IMR-90 (cell line): ENCODE measurements at regions not wholly inside any gene's neighbourhood (a gene's known extent, or its start where the extent isn't known, plus 50 kb on each side); places are given as distances from the start of the nearest gene placed in this dataset.
"Not testable (repeated sequence)": the region's sequence is repeated elsewhere in the genome, so short reads cannot be mapped to it uniquely, and the experiment has no call there.

ENCODE experiments used
- ATAC-seq: fragments of 200-7000 bp; cut with Tn5 transposase; 2 replicates; pipeline ENCODE4 v1.9.1; 2020; ENCODE audit warnings: low read depth, mild to moderate bottlenecking, moderate library complexity
- BruUV-seq: library from RNA; stranded (reverse); fragments of 400-500 nt; replicated peaks from 2 replicates; lab custom pipeline; 2021; lab: Mats Ljungman, UMichigan
- CTCF ChIA-PET: fragments of 300-600 bp; formaldehyde crosslinking; extraction: SDS; loops from one replicate; lab custom pipeline; 2021; ENCODE audit warnings: antibody characterized with exemption; lab: Yijun Ruan, JAX
- POLR2A ChIA-PET: fragments of 300-600 bp; sonication (Branson Sonifier 250); formaldehyde crosslinking; loops from one replicate; lab custom pipeline; 2022; ENCODE audit warnings: antibody characterized with exemption; ENCODE audit not compliant: unreplicated experiment; lab: Charles Lee
- DNase-seq: peaks from one replicate; pipeline ENCODE4 v3.0.0; 2013
- H2AFZ ChIP-seq: replicated peaks from 2 replicates; pipeline ENCODE3; 2013; ENCODE audit warnings: low read length, mild to moderate bottlenecking; ENCODE audit not compliant: poor library complexity
- H2AK5ac ChIP-seq: 2 replicates; pipeline ENCODE4 v1.6.1; 2013; ENCODE audit warnings: low read depth, low read length, inconsistent platforms
- H2AK9ac ChIP-seq: replicated peaks from 2 replicates; pipeline ENCODE3; 2013; ENCODE audit warnings: mild to moderate bottlenecking, low read depth, low read length, moderate library complexity; ENCODE audit not compliant: poor library complexity
- H2BK120ac ChIP-seq: 2 replicates; pipeline ENCODE4 v1.6.1; 2013; ENCODE audit warnings: low read depth, low read length, inconsistent platforms
- H2BK15ac ChIP-seq: 3 replicates; pipeline ENCODE4 v1.6.1; 2013; ENCODE audit warnings: low read depth, low read length, inconsistent platforms
- H2BK20ac ChIP-seq: 2 replicates; pipeline ENCODE4 v1.6.1; 2013; ENCODE audit warnings: low read depth, mild to moderate bottlenecking, inconsistent platforms, low read length, moderate library complexity
- H2BK5ac ChIP-seq: 2 replicates; pipeline ENCODE4 v1.6.1; 2013; ENCODE audit warnings: mild to moderate bottlenecking, low read depth, low read length, inconsistent platforms; ENCODE audit not compliant: poor library complexity, severe bottlenecking
- H3K14ac ChIP-seq: replicated peaks from 2 replicates; pipeline ENCODE4 v1.6.1; 2013; ENCODE audit warnings: low read depth, low read length, inconsistent platforms
- H3K18ac ChIP-seq: 2 replicates; pipeline ENCODE4 v1.6.1; 2013; ENCODE audit warnings: low read depth, low read length, control low read depth
- H3K23ac ChIP-seq: 2 replicates; pipeline ENCODE4 v1.6.1; 2013; ENCODE audit warnings: low read depth, low read length, inconsistent platforms
- H3K27ac ChIP-seq: 2 replicates; pipeline ENCODE4 v1.5.1; 2013; ENCODE audit warnings: mild to moderate bottlenecking, control low read depth, low read length; ENCODE audit not compliant: insufficient read depth
- H3K27me3 ChIP-seq: 2 replicates; pipeline ENCODE4 v1.6.1; 2013; ENCODE audit warnings: low read length; ENCODE audit not compliant: control insufficient read depth, insufficient read depth
- H3K36me3 ChIP-seq: 2 replicates; pipeline ENCODE4 v1.6.1; 2013; ENCODE audit warnings: low read length, mixed read lengths; ENCODE audit not compliant: control insufficient read depth, insufficient read depth
- H3K4ac ChIP-seq: 2 replicates; pipeline ENCODE4 v1.6.1; 2013; ENCODE audit warnings: low read depth, low read length, inconsistent platforms
- H3K4me1 ChIP-seq: 2 replicates; pipeline ENCODE4 v1.6.1; 2013; ENCODE audit warnings: low read length, mixed read lengths; ENCODE audit not compliant: control insufficient read depth, insufficient read depth
- H3K4me2 ChIP-seq: 2 replicates; pipeline ENCODE4 v1.6.1; 2013; ENCODE audit warnings: low read depth, mild to moderate bottlenecking, control low read depth, low read length, moderate library complexity
- H3K4me3 ChIP-seq: 2 replicates; pipeline ENCODE4 v1.5.1; 2013; ENCODE audit warnings: low read depth, mild to moderate bottlenecking, control low read depth, low read length, moderate library complexity; ENCODE audit not compliant: insufficient read depth
- H3K56ac ChIP-seq: 2 replicates; pipeline ENCODE4 v1.6.1; 2013; ENCODE audit warnings: low read length, inconsistent platforms; ENCODE audit not compliant: insufficient read depth; ENCODE audit errors: extremely low read depth
- H3K79me1 ChIP-seq, 2 experiments: 2 replicates each; pipeline ENCODE4 v1.6.1; 2013; ENCODE audit warnings: low read length in 2 of 2, inconsistent platforms in 1 of 2, low read depth in 1 of 2
- H3K9ac ChIP-seq: 2 replicates; pipeline ENCODE4 v1.6.1; 2013; ENCODE audit warnings: low read depth, low read length, control low read depth
- H3K9me1 ChIP-seq: 2 replicates; pipeline ENCODE4 v1.6.1; 2013; ENCODE audit warnings: low read length, inconsistent platforms; ENCODE audit not compliant: insufficient read depth
- H3K9me3 ChIP-seq: 2 replicates; pipeline ENCODE4 v1.6.1; 2013; ENCODE audit warnings: low read length; ENCODE audit not compliant: control insufficient read depth, insufficient read depth
- H4K20me1 ChIP-seq: 2 replicates; pipeline ENCODE4 v1.6.1; 2013; ENCODE audit warnings: low read length, inconsistent platforms; ENCODE audit not compliant: insufficient read depth
- H4K5ac ChIP-seq: 2 replicates; pipeline ENCODE4 v1.6.1; 2013; ENCODE audit warnings: mild to moderate bottlenecking, low read depth, low read length, control low read depth
- H4K8ac ChIP-seq, 2 experiments: 2 replicates each; pipeline ENCODE4 v1.6.1; 2013; ENCODE audit warnings: low read depth in 2 of 2, low read length in 2 of 2, control low read depth in 1 of 2, inconsistent platforms in 1 of 2
- H4K91ac ChIP-seq: 2 replicates; pipeline ENCODE4 v1.6.1; 2013; ENCODE audit warnings: low read depth, low read length, inconsistent platforms; ENCODE audit not compliant: insufficient read depth
- BHLHE40 ChIP-seq: fragments of 150-350 bp; IDR thresholded peaks from 2 replicates; pipeline ENCODE4 v1.6.1; 2016; ENCODE audit warnings: mild to moderate bottlenecking, low read depth, low read length
- CHD1 ChIP-seq: IDR thresholded peaks from 2 replicates; pipeline ENCODE4 v1.6.1; 2012; ENCODE audit warnings: low read depth, low read length, improper control_type of control experiment
- FOS ChIP-seq: fragments of 150-350 bp; IDR thresholded peaks from 2 replicates; pipeline ENCODE4 v1.6.1; 2016; ENCODE audit warnings: low read depth, low read length
- MAZ ChIP-seq: IDR thresholded peaks from 2 replicates; pipeline ENCODE4 v1.6.1; 2012; ENCODE audit warnings: low read depth, mild to moderate bottlenecking, low read length, improper control_type of control experiment, moderate library complexity, borderline replicate concordance
- MXI1 ChIP-seq: IDR thresholded peaks from 2 replicates; pipeline ENCODE4 v1.6.1; 2012; ENCODE audit warnings: low read depth, mild to moderate bottlenecking, low read length, moderate library complexity, borderline replicate concordance
- POLR2A ChIP-seq: IDR thresholded peaks from 2 replicates; pipeline ENCODE4 v1.6.1; 2012; ENCODE audit warnings: mild to moderate bottlenecking, low read depth, low read length
- RCOR1 ChIP-seq: IDR thresholded peaks from 2 replicates; pipeline ENCODE4 v1.6.1; 2012; ENCODE audit warnings: mild to moderate bottlenecking, low read length, improper control_type of control experiment; ENCODE audit not compliant: insufficient replicate concordance
- RFX5 ChIP-seq: IDR thresholded peaks from 2 replicates; pipeline ENCODE4 v1.8.0; 2012; ENCODE audit warnings: low read depth, mild to moderate bottlenecking, low read length, moderate library complexity
- WGBS, 2 experiments: methylation state at CpG; one replicate each; pipeline versions ENCODE4 v1.1.5 to v1.1.7; 2013; ENCODE audit warnings: missing lambda C conversion rate in 2 of 2; ENCODE audit not compliant: insufficient read length in 1 of 2; ENCODE audit errors: extremely low coverage in 2 of 2; 5-methylcytosine and 5-hydroxymethylcytosine counted together
- dilution Hi-C: fragments of 300-500 bp; cut with HindIII; formaldehyde crosslinking; loops from one replicate; pipeline ENCODE4 v1.14.3; 2018; ENCODE audit warnings: low sequenced_read_pairs; ENCODE audit not compliant: unreplicated experiment
- in situ Hi-C: fragments of 300-500 bp; cut with MboI; formaldehyde crosslinking; loops from 3 replicates; pipeline ENCODE4 v1.14.3; 2019; ENCODE audit warnings: low sequenced_read_pairs, inconsistent platforms, mixed read lengths
- intact Hi-C: fragments of 100-400 bp; cut with micrococcal nuclease; formaldehyde crosslinking; loops from 2 replicates; pipeline ENCODE4 v1.10.0; 2022

GRCh38 chr14:46519121-46519520, 132.5 kb downstream of the RPL10L start:
- H3K27me3 ChIP-seq: no peaks in the 10 kb centered on the region
- dilution Hi-C loops: no loop called here
- no peaks in the 10 kb centered on the region for H3K9me1 ChIP-seq

GRCh38 chr14:46508752-46509151, 142.8 kb downstream of the RPL10L start:
- dilution Hi-C loops, H2AK9ac ChIP-seq, H3K79me1 ChIP-seq, H2BK20ac ChIP-seq, POLR2A ChIA-PET, CTCF ChIA-PET, H3K36me3 ChIP-seq, H4K20me1 ChIP-seq, H3K18ac ChIP-seq, in situ Hi-C loops, DNase-seq, intact Hi-C loops, H3K56ac ChIP-seq, H2AK5ac ChIP-seq, H3K4me1 ChIP-seq, H4K8ac ChIP-seq, H3K9me1 ChIP-seq, H4K91ac ChIP-seq, H2BK15ac ChIP-seq, H3K4ac ChIP-seq, H2BK120ac ChIP-seq, H3K9me3 ChIP-seq, H3K23ac ChIP-seq, H2BK5ac ChIP-seq, BruUV-seq, H3K27ac ChIP-seq, H3K27me3 ChIP-seq, H3K4me2 ChIP-seq, H2AFZ ChIP-seq, H3K4me3 ChIP-seq, H4K5ac ChIP-seq, H3K9ac ChIP-seq, ATAC-seq, H3K14ac ChIP-seq: not testable (repeated sequence)
- no CpG with 5 or more reads among the region's 13 CpGs for WGBS, 2 experiments

More at GRCh38 chr14:46519121-46519520, 132.5 kb downstream of the RPL10L start:
- DNase-seq (no peak), ATAC-seq (no peak)
- Histone ChIP-seq H4K5ac (no peak overlapping the region), H2AK9ac (no peak overlapping the region), H3K79me1 (no peaks in the 10 kb centered on the region), H4K20me1 (no peaks in the 10 kb centered on the region), H4K8ac (no peak overlapping the region), H3K18ac (no peak overlapping the region), H3K9ac (no peak overlapping the region), H3K27ac (no peak overlapping the region), H3K4ac (no peak overlapping the region), H2AK5ac (no peak overlapping the region), H2BK120ac (no peak overlapping the region), H2AFZ (no peak overlapping the region), H3K4me2 (no peak overlapping the region), H2BK20ac (no peak overlapping the region), H2BK15ac (no peak overlapping the region), H3K4me3 (no peak overlapping the region), H3K4me1 (no peaks in the 10 kb centered on the region), H3K9me3 (no peaks in the 10 kb centered on the region), H3K56ac (no peak overlapping the region), H2BK5ac (no peak overlapping the region), H3K36me3 (no peaks in the 10 kb centered on the region), H4K91ac (no peak overlapping the region), H3K14ac (no peak overlapping the region), H3K23ac (no peak overlapping the region)
- in situ Hi-C loops: no loop called here
- TF ChIP-seq RFX5: no peak
- no peak for TF ChIP-seq CHD1
- no peak for TF ChIP-seq MXI1
- TF ChIP-seq POLR2A: no peak
- TF ChIP-seq RCOR1: no peak
- TF ChIP-seq FOS: no peak
- TF ChIP-seq MAZ: no peak
- no peak for TF ChIP-seq BHLHE40
- POLR2A ChIA-PET: no interaction called here
- BruUV-seq: no TSS peak
- CTCF ChIA-PET: no interaction called here
- intact Hi-C loops: no loop called here
